Psoas muscle (tissue), 7 donors: ENCODE measurements at regions not wholly inside any gene's neighbourhood (a gene's known extent, or its start where the extent isn't known, plus 50 kb on each side); places are given as distances from the start of the nearest gene placed in this dataset.
"Not testable (repeated sequence)": the region's sequence is repeated elsewhere in the genome, so short reads cannot be mapped to it uniquely, and the experiment has no call there.

ENCODE experiments used
- ATAC-seq, 4 donors: fragments of 200-7000 bp; cut with Tn5 transposase; one replicate each; pipeline ENCODE4 v1.9.1; 2020; ENCODE audit warnings: moderate library complexity in 3 of 4, mild to moderate bottlenecking in 2 of 4
- DNase-seq, 2 donors: peaks; one replicate each; pipeline ENCODE4 v3.0.0-alpha.2; 2020
- H3K27ac ChIP-seq: fragments of 200-600 bp; one replicate; pipeline ENCODE4 v1.8.0; 2022
- H3K27me3 ChIP-seq, 3 donors: fragments of 200-600 bp in 1 of 3; one replicate each; pipeline versions ENCODE4 v1.6.1 to v1.8.0; 2013 to 2022; ENCODE audit warnings: low read length in 2 of 3, mild to moderate bottlenecking in 2 of 3, moderate library complexity in 1 of 3; ENCODE audit not compliant: insufficient read depth in 3 of 3
- H3K36me3 ChIP-seq, 2 donors: fragments of 200-600 bp in 1 of 2; one replicate each; pipeline versions ENCODE4 v1.6.1 to v1.8.0; 2013 to 2022; ENCODE audit warnings: low read depth in 1 of 2, mild to moderate bottlenecking in 1 of 2, moderate library complexity in 1 of 2; ENCODE audit not compliant: insufficient read depth in 1 of 2
- H3K4me1 ChIP-seq: fragments of 200-600 bp; one replicate; pipeline ENCODE4 v1.8.0; 2022
- H3K4me3 ChIP-seq: fragments of 200-600 bp; one replicate; pipeline ENCODE4 v1.8.0; 2022; ENCODE audit warnings: mild to moderate bottlenecking
- H3K9me3 ChIP-seq: fragments of 200-600 bp; one replicate; pipeline ENCODE4 v1.8.0; 2022
- WGBS, 3 donors: extraction: QIAGEN DNeasy Blood & Tissue Kit; methylation state at CpG; one replicate each; pipeline versions ENCODE4 v1.1.6 to v1.1.7; 2013; 5-methylcytosine and 5-hydroxymethylcytosine counted together
- intact Hi-C, 2 donors: fragments of 100-400 bp; cut with DNase I; formaldehyde crosslinking; loops; one replicate each; pipeline versions ENCODE4 v1.11.0 to v1.14.2; 2022
- TF ChIP-seq, protein P1 (sequence below): fragments of 200-600 bp; IDR thresholded peaks from one replicate; pipeline ENCODE4 v1.8.0; 2022; ENCODE audit warnings: antibody characterized with exemption
- donor health status: healthy with polysubstance abuse.
- donor health status: DM: no; HTN: no; CAD: no; lungs with moderate emphysema.
- donor health status: Bipolar disorder and iron deficiency.
- donor health status: healthy.
- donor health status: DM: yes; HTN: yes; CAD: no.
- donor health status: DM: no; HTN: no; CAD: no.
- donor health status: DM: yes; HTN: yes; CAD: no.

DNA sequence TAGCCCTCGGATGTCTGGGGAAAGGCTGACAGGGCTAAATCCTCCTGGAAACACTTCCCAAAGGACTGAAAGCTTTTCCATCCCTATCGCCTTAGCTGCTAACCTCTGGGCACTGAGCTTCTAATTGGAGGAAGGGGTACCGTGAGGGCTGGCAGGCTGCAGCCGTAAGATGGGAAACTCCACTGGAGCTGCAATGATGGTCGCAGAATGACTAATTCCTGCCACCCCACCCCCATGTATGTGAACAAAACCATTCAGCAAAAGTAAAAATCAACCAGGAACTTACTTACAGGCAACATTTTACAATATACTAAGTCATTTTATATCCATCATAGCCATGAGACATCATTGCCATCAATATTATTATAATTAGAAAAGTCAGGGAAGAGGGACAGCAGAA, 133.3 kb downstream of the ABCC12 start:
- Histone ChIP-seq H3K4me1 (no peaks in the 10 kb centered on the region), H3K9me3 (no peaks in the 10 kb centered on the region), H3K36me3 (no peaks in the 10 kb centered on the region), H3K4me3 (no peak overlapping the region), H3K27ac (no peak overlapping the region), H3K27me3 (no peaks in the 10 kb centered on the region)
- TF ChIP-seq, protein P1, sequence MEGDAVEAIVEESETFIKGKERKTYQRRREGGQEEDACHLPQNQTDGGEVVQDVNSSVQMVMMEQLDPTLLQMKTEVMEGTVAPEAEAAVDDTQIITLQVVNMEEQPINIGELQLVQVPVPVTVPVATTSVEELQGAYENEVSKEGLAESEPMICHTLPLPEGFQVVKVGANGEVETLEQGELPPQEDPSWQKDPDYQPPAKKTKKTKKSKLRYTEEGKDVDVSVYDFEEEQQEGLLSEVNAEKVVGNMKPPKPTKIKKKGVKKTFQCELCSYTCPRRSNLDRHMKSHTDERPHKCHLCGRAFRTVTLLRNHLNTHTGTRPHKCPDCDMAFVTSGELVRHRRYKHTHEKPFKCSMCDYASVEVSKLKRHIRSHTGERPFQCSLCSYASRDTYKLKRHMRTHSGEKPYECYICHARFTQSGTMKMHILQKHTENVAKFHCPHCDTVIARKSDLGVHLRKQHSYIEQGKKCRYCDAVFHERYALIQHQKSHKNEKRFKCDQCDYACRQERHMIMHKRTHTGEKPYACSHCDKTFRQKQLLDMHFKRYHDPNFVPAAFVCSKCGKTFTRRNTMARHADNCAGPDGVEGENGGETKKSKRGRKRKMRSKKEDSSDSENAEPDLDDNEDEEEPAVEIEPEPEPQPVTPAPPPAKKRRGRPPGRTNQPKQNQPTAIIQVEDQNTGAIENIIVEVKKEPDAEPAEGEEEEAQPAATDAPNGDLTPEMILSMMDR = no peak
- ATAC-seq (no peak), DNase-seq (no peak)
- WGBS, 3 donors = 83 to 89% (median 84%) methylated on average over 5 of the region's 5 CpGs
- intact Hi-C loops = no loop called here

DNA sequence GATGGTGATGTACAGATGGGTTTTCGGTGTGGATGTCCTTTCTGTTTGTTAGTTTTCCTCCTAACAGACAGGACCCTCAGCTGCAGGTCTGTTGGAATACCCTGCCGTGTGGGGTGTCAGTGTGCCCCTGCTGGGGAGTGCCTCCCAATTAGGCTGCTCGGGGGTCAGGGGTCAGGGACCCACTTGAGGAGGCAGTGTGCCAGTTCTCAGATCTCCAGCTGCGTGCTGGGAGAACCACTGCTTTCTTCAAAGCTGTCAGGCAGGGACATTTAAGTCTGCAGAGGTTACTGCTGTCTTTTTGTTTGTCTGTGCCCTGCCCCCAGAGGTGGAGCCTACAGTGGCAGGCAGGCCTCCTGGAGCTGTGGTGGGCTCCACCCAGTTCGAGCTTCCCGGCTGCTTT, 135.2 kb downstream of the ABCC12 start:
- H3K9me3 ChIP-seq, H3K36me3 ChIP-seq, H3K4me1 ChIP-seq, H3K27me3 ChIP-seq, H3K4me3 ChIP-seq, ATAC-seq, H3K27ac ChIP-seq, DNase-seq, intact Hi-C loops: not testable (repeated sequence)
- WGBS, 3 donors = 14 to 46% (median 22%) methylated on average over 3 to 4 of the region's 6 CpGs

DNA sequence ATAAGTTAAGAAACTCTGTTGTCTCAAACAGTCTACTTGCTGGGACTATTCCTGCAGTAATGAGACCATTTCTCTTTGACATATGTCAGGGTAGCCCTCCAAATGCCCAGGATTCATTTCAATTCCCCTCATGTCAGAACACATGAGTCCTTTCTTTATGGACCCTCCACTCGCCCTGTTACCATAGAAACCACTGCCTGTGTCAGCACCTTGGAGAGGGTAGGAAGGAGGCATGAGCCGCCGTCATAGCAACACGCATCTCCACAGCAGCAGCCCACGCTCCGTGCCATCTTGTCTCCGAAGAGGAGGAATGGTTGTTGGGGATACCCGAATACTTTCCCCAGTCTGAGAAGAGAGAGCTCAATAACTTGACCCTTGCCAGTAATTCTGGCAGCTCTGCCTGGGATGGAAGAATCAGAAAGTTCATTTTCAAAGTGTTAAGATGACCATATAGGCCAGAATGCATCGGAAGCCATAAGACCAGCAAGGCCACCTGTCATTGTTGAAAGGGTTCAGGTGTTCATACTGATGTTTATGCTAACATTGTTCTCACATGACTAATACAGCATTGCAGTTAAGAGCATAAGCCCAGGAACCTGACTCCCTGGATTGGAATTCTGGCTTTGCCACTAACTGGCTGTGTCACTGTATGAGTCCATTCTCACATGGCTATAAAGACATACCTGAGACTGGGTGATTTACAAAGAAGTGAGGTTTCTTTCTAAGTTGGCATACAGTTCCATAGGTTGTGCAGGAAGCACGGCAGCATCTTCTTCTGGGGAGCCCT, 141.3 kb downstream of the ABCC12 start:
- TF ChIP-seq, protein P1 = no peak
- no peaks in the 10 kb centered on the region for H3K4me1 ChIP-seq
- no peak overlapping the region for H3K27ac ChIP-seq
- intact Hi-C loops = no loop called here
- WGBS, 3 donors = 78 to 83% (median 80%) methylated on average over 10 of the region's 10 CpGs
- DNase-seq = no peak
- H3K36me3 ChIP-seq = no peaks in the 10 kb centered on the region
- H3K9me3 ChIP-seq = no peaks in the 10 kb centered on the region
- no peak for ATAC-seq
- H3K27me3 ChIP-seq = no peaks in the 10 kb centered on the region
- H3K4me3 ChIP-seq = no peak overlapping the region

DNA sequence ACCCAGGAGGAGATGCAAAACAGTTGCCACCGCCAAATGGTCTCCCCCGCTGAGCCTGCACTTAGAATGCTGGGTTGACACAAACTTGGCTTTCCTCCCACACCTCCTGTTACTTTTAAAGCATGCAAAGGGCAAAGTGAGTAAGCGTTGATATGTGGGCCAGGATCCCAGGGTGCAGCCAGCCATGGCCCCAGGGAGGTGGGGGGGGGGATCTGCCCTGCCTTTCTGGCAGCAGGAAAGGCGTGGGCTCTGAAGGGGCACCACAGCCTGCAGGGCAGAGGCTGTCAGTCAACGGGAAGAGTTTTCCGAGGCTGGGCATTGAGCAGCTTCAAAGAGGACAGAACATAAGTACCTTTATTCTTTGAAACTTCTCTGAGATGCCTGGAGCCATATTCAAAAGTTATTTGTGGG, 142.3 kb downstream of the ABCC12 start:
- Histone ChIP-seq H3K27me3 (no peaks in the 10 kb centered on the region), H3K4me1 (no peaks in the 10 kb centered on the region), H3K9me3 (no peaks in the 10 kb centered on the region), H3K4me3 (no peak overlapping the region), H3K36me3 (no peaks in the 10 kb centered on the region), H3K27ac (no peak overlapping the region)
- no peak for DNase-seq
- TF ChIP-seq, protein P1 = no peak
- no peak for ATAC-seq
- intact Hi-C loops = no loop called here
- WGBS, 3 donors = 68 to 75% (median 71%) methylated on average over 6 of the region's 6 CpGs

DNA sequence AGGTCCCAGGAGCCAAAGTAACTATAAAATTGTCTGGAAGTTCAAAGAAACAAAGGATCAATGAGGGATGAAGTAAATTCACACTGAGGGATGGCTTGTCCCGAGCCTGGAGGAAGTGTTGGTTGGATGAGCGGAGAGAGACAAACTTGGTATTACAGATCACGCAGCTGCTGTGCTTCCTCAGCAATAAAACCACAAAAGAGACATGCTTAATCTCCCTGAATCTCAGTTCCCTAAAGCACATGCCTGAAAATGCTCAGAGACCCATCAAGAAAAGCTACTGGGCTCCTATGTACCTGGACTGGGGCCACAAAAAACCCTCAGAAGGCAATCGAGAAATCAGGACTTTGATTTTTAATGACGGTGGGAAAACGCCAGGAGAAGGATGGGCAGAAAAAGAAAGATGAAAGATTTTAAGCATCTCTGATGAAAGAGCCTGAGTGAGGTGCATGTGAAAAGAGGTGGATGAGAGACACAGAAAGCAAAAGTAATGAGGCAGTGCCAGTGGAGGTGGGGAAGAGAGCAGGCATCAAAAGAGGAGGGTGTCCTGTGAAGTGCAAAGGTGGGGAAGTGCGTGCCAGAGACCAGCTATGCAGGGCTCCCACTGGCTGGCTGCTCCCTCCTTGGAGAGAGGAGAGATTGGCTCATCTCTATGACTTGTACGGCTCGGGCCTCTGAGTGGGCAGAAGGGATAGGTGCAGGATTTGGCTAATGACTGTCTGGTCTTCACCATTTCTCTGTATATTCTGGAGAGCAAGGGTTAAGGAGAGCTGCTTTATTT, 143.7 kb downstream of the ABCC12 start:
- H3K4me3 ChIP-seq = no peak overlapping the region
- no peaks in the 10 kb centered on the region for H3K4me1 ChIP-seq
- 55 to 56% (median 56%) methylated on average over 9 of the region's 9 CpGs for WGBS, 3 donors
- ATAC-seq (no peak), DNase-seq (no peak)
- H3K36me3 ChIP-seq = no peaks in the 10 kb centered on the region
- intact Hi-C loops = no loop called here
- no peak overlapping the region for H3K27ac ChIP-seq
- H3K9me3 ChIP-seq = no peaks in the 10 kb centered on the region
- TF ChIP-seq, protein P1 = no peak
- H3K27me3 ChIP-seq = no peaks in the 10 kb centered on the region
